ELR (cell line): ENCODE measurements at regions not wholly inside any gene's neighbourhood (a gene's known extent, or its start where the extent isn't known, plus 50 kb on each side); places are given as distances from the start of the nearest gene placed in this dataset.
A peak's percentile ranks its signal among the peaks of the same experiment; 100 is the strongest.
"Not testable (repeated sequence)": the region's sequence is repeated elsewhere in the genome, so short reads cannot be mapped to it uniquely, and the experiment has no call there.

Experiments used
- DNase-seq: peaks from one replicate; pipeline ENCODE4 v3.0.0-alpha.2; 2015; ENCODE audit warnings: low read depth

GRCh38 chr10:59454171-59454919 is 92.0 kb upstream of the FAM13C start:
- DNase-seq: no peak

- no peak for DNase-seq
Measured at GRCh38 chr10:59448616-59449015, 86.3 kb upstream of the FAM13C start.

DNA sequence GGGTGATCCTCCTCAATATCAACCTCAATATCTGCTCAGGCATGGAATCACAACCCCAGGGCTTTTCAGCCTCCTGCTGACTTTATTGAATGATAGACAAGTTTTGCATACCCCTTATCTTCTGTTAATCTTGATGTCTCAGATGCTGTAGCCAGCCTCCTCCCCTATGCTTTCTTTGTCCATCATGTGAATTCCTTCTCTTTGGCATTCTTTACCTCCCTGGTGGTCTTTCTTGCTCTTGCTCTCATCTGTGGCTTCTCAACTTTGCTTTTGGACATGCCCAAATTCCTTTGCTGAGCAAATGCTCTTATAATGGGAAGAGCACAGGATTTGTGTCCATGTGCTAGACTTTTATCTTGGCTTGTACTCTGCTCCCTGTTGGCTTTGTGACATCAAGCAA is 73.4 kb upstream of the FAM13C start:
- DNase-seq: no peak

GRCh38 chr10:59434463-59435321 is 72.3 kb upstream of the FAM13C start:
- peak; percentile 25 for DNase-seq

- DNase-seq: no peak
Measured at GRCh38 chr10:59433720-59434428, 71.5 kb upstream of the FAM13C start.

DNA sequence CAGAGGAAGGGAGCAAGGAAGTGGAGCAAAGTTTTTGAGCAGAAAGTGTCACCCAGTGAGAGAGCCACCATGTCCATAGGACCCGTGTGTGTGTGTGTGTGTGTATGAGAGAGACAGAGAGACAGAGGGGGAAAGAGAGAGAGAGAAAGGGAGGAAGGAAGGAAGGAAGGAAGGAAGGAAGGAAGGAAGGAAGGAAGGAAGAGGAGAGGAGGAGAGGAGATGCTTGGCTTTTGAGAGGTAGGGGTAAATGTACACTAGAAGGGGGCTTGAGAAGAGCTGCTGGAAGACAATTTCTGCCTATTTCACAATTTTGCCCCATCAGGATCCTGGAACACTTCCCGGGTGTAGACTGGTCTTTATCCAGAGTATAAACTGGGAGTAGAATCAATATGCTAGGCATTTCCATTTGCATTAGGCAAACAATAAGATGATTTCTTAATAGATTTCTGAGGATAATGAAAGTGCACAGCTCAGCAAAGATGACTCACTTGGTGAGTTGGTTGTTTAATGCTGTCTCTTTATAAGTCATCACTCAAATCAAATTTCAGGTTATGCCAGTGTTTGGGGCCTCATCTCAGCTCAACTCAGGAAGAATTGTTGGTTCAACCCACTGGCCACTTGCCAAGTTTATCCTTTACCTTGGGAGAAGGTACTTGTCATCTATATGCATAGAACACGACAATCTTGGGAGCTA is 70.0 kb upstream of the FAM13C start:
- DNase-seq: peak; percentile 9

DNA sequence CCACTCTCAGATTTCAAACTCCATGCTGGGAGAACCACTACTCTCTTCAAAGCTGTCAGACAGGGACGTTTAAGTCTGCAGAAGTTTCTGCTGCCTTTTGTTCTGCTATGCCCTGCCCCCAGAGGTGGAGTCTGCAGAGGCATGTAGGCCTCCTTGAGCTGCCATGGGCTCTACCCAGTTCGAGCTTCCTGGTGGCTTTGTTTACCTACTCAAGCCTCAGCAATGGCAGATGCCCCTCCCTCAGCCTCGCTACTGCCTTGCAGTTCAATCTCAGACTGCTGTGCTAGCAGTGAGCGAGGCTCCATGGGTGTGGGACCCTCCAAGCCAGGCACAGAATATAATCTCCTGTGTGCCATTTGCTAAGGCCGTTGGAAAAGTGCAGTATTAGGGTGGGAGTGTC is 51.4 kb upstream of the FAM13C start:
- DNase-seq: not testable (repeated sequence)
